MV-4-11 (cell line): ENCODE measurements at regions not wholly inside any gene's neighbourhood (a gene's known extent, or its start where the extent isn't known, plus 50 kb on each side); places are given as distances from the start of the nearest gene placed in this dataset.

Experiments
- DNase-seq: peaks from one replicate; lab custom pipeline; 2025; lab: John Stamatoyannopoulos, UW

- peak; percentile 74 for DNase-seq
These were observed 712.8 kb downstream of the CDH8 start for GRCh38 chr16:61323456-61323855.

- no peak for DNase-seq
These were observed 715.4 kb downstream of the CDH8 start for GRCh38 chr16:61320791-61321190.

- DNase-seq = peak; percentile 76
These were observed 722.3 kb downstream of the CDH8 start for GRCh38 chr16:61313931-61314330.

- DNase-seq = no peak
These were observed 726.9 kb downstream of the CDH8 start for GRCh38 chr16:61309386-61309785.

DNA sequence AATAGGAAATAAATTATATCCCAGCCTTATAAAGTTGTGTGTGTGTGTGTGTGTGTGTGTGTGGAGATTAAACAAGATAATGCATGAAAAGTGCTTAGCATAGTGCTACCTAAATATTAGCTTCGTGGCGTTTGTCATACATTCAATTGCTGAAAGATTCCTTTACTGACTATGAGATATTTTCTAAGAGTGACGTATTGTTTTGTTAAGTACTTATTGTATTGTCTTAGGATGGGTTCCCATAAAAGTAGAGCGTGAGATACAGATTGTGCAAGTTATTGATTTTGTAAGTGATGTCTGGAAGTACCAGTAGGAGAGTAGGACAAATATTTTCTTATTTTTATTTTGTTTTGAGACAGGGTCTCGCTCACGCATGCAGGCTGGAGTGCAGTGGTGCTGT, 730.0 kb downstream of the CDH8 start:
- DNase-seq = no peak

- no peak for DNase-seq
These were observed 739.4 kb downstream of the CDH8 start for GRCh38 chr16:61296814-61297213.

- no peak for DNase-seq
These were observed 739.9 kb downstream of the CDH8 start for GRCh38 chr16:61296305-61296704.

- DNase-seq = no peak
These were observed 740.9 kb downstream of the CDH8 start for GRCh38 chr16:61295311-61295710.

- DNase-seq = peak; percentile 32
These were observed 747.1 kb downstream of the CDH8 start for GRCh38 chr16:61289141-61289540.

DNA sequence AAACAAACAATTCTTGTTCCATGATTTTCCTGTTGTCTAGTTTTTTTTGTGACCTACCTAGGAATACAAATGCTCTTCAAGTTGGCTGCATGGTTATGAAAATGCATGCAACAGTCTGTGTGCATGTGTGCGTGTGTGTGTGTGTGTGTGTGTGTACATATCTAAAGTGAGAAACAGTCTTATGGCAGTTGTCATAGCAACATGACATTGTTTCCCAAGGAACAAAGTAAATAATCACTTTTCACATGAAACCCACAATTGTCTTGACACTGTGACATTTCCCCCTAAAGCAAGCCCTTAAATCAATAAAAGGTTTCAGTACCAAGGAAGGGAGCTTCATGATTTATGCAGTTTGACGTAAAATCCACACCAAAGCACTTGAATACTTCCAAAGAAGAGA, 758.4 kb downstream of the CDH8 start:
- no peak for DNase-seq

GRCh38 chr16:61274211-61274610, 762.0 kb downstream of the CDH8 start:
- DNase-seq = no peak

DNA sequence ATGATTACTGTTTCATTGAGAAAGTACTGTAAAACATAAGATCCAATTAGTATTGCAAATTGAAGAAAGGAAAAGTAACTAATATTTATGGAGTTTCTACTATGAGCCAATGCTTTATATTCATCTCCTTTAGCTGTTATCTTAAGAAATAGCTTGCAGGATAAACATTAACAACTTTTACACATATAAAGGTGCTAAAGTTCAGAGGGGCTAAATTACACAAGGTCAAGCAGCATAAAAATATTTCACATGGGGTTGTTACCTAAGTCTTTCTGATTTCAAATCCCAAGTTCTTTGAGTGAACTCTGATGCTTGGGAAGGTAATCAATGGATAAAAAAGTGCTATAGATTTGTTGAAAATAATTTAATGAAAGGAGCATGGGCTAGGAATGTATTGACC, 765.5 kb downstream of the CDH8 start:
- no peak for DNase-seq

- DNase-seq = no peak
These were observed 772.8 kb downstream of the CDH8 start for GRCh38 chr16:61263400-61263799.

- DNase-seq = no peak
These were observed 774.9 kb downstream of the CDH8 start for GRCh38 chr16:61261315-61261714.

DNA sequence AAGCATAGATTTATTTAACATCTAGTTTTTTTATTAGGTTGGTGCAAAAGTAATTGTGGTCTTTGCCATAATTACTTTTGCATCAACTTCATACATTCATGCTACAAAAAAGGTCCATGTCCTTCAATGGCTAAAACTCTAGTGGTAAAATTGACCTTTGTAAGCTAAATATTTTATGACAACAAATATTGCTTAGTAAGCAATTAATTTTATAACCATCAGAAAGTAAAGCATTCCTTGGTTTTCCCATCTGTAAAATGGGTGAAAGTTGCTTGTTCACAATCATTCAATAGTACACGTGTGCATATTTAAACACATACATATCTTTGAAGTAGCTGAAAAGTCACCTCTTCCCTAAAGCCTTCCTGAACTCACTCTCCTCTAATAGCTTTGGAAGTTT, 789.6 kb downstream of the CDH8 start:
- no peak for DNase-seq

DNA sequence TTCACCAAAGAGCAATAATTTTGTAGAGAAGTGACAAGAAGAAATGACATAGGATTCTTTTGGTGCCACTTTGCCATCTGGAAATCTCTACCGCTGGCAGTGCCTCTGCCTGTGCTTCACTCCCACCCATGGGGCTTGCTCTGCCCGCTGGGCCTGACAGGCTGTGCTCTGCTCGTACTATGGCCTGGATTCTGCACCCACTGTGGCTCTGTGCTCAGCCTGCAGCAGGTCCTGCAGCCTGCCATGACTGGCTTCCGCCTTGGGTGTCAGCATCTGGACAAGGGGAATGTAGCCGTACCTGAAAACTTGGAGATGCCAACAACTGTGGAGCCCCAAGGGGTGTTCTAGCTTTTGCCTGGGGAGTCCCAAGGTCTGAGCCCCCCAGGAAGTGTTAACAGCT, 792.3 kb downstream of the CDH8 start:
- no peak for DNase-seq

DNA sequence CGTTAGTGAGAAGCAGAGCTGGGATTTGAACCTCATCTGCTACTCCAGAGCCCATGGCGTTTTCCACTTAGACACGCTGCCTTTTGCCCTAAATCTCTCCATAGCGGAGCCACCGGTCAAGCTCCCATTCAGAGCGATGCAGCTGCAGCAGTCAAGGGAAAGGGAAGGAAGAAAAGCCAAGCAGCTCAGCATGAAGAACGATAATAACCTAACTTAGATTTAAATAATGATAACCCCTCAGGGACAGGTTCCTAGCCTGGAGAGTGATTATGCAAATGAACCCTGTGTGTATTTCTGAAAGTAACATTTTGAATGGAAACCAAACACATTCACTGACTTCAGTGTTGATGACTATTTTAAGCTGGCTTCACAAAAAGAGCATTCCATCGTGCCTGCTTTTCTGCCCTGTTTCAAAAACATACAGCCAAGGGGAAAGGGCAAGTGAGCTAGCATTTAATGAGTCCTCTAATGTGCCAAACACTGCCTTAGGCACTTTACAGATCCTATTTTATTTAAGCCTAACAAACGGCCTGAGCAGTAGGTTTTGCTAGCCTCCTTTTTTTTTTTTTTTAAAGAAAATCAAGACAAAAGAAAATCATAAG, 798.3 kb downstream of the CDH8 start:
- DNase-seq = no peak

DNA sequence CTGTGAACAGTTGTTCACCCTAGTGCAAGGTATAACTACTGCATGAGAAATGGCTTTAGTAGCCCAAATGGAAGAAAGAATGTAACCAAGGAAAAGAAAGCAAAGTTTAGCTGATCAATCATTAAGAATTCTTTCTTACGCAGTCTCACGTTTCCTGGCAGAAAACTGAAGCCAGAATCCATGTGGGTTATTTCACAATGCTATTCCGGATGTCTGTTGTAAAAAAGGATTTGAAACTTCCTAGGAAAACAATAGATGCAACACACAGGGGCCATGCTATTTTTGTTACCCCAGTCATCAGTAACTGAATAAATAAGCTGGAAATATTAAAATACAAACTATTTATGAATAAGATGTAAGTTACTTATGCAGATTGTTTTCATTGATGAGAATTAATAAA, 802.5 kb downstream of the CDH8 start:
- peak; percentile 90 for DNase-seq

DNA sequence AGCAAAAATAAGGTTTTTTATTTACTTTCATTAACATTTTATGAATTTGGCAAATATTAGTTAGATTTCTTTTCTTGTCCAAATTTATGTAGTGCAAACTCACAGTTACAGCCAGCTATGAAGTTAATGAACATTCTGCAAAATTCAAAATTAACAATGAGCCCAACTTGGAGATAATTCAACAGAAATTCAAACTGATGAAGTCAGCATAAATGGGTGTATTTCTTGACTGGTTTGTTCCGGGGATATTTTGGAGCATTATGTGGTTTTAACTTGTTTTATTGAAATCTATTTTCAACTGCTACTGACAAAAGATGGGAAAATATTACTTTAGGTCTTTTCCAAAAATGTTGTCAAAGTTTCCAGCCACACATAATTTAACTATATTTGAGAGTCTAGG, 807.9 kb downstream of the CDH8 start:
- DNase-seq = no peak

GRCh38 chr16:61215605-61216004, 820.6 kb downstream of the CDH8 start:
- peak; percentile 17 for DNase-seq

DNA sequence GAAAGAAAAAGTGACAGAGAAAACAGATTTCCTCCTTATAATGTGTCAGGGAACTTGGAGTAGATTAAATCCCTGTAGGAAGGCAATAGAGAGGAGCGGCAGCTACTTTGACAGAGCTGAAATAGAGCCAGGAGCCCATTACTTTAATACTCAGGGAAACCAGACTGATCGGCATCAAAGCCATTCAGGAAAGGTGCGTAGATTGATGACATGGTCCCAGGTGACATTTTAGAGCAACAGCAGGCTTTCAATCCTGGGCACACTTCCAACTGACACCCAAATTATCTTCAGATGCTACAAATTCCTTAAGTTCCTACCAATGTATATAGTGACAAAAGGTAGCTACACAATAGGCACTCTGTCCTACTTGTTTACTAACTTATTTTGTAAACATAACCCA, 821.5 kb downstream of the CDH8 start:
- no peak for DNase-seq

DNA sequence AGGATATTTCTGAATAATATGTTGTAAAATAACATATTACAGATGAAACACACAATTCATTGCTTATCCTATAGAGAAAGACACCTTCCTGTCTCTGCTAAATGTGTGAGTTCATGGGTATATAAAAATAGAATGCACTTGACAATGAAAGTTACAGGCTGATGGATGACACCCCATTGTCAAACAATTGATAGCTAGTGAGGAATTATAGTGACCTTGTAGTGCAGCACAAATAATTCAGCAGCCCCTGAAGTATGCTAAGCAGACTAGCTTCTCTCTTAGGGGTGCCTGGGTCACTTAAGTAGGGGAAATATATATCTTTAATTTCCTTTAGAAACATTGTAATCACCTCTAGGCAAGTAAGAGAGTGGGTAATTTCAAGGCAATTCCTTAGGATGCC, 826.2 kb downstream of the CDH8 start:
- no peak for DNase-seq

GRCh38 chr16:61195006-61195405, 841.2 kb downstream of the CDH8 start:
- DNase-seq = no peak

DNA sequence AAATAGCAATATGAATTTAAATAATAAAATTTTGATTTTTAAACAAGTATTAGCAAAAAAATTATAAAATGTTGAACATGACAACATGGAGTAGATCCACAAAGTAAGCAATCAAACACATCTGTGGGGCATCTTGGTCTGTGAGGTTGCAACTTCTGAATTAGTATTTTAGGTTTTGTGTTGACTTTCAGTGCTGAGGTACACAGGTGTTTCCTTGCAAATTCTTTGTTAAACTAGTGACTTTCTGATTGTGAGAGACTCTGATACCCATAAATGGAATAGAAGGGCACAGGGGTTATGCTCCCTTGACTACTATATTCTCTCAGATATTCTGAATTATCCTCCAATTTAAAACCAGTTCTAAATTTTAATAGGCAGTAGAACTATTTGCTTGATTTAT, 841.7 kb downstream of the CDH8 start:
- no peak for DNase-seq

- DNase-seq = peak; percentile 88
These were observed 853.8 kb downstream of the CDH8 start for GRCh38 chr16:61182391-61182790.
